Prostate gland (tissue), 2 donors: ENCODE measurements at regions not wholly inside any gene's neighbourhood (a gene's known extent, or its start where the extent isn't known, plus 50 kb on each side); places are given as distances from the start of the nearest gene placed in this dataset.
"Not testable (repeated sequence)": the region's sequence is repeated elsewhere in the genome, so short reads cannot be mapped to it uniquely, and the experiment has no call there.

Experiments used
- DNase-seq: peaks from one replicate; pipeline ENCODE4 v3.0.0-alpha.2; 2019; ENCODE audit warnings: low spot score
- H3K27ac ChIP-seq, 2 donors: fragments of 200-600 bp; sonication (generic); 2 replicates each; pipeline ENCODE4 v1.5.1; 2017 to 2019
- H3K27me3 ChIP-seq: fragments of 200-600 bp; sonication (generic); replicated peaks from 2 replicates; pipeline ENCODE4 v1.5.1; 2019; ENCODE audit not compliant: insufficient read depth
- H3K36me3 ChIP-seq, 2 donors: fragments of 200-600 bp; sonication (generic); 1 replicate in 1 of 2; 2 replicates in 1 of 2; pipeline versions ENCODE4 v1.5.1 to v1.8.1; 2017 to 2019
- H3K4me1 ChIP-seq: fragments of 200-600 bp; sonication (generic); replicated peaks from 2 replicates; pipeline ENCODE4 v1.5.1; 2019
- H3K4me3 ChIP-seq, 2 donors: fragments of 200-600 bp; sonication (generic); 2 replicates each; pipeline ENCODE4 v1.5.1; 2017 to 2019
- H3K9me3 ChIP-seq: fragments of 200-600 bp; sonication (generic); 2 replicates; pipeline ENCODE4 v1.5.1; 2017
- CTCF ChIP-seq, 4 experiments: fragments of 200-600 bp in 2 of 4; fragments of 450-650 bp in 2 of 4; sonication (generic) in 2 of 4; IDR thresholded peaks; 1 replicate in 3 of 4; 2 replicates in 1 of 4; pipeline ENCODE4 v1.5.1; 2016 to 2019; ENCODE audit warnings: antibody characterized with exemption in 4 of 4, mild to moderate bottlenecking in 2 of 4, moderate library complexity in 2 of 4
- POLR2A ChIP-seq: fragments of 450-650 bp; IDR thresholded peaks from one replicate; pipeline ENCODE4 v1.6.1; 2016; ENCODE audit warnings: antibody characterized with exemption, mild to moderate bottlenecking
- POLR2AphosphoS5 ChIP-seq: sonication (generic); formaldehyde crosslinking; IDR thresholded peaks from one replicate; pipeline ENCODE4 v1.6.1; 2017; ENCODE audit warnings: antibody characterized with exemption
- WGBS: methylation state at CpG from one replicate; pipeline ENCODE4 v1.1.5; 2018; 5-methylcytosine and 5-hydroxymethylcytosine counted together
- intact Hi-C: fragments of 100-400 bp; cut with DNase I; formaldehyde crosslinking; loops from one replicate; pipeline ENCODE4 v1.14.2; 2022

- H3K36me3 ChIP-seq = no peaks in the 10 kb centered on the region
- H3K4me3 ChIP-seq = no peak overlapping the region
- no peaks in the 10 kb centered on the region for H3K4me1 ChIP-seq
- H3K9me3 ChIP-seq = no peaks in the 10 kb centered on the region
- no peaks in the 10 kb centered on the region for H3K27me3 ChIP-seq
- TF ChIP-seq POLR2AphosphoS5 = no peak
- no peak for TF ChIP-seq CTCF (IDR thresholded peaks at IDR 0.05)
- no peak for TF ChIP-seq POLR2A
- no peak overlapping the region for H3K27ac ChIP-seq
- DNase-seq = no peak
- intact Hi-C loops = no loop called here
Observed at GRCh38 chr10:109668703-109669102, 254.6 kb downstream of the XPNPEP1 start.

GRCh38 chr10:109668154-109668665 is 255.1 kb downstream of the XPNPEP1 start:
- intact Hi-C loops = no loop called here
- TF ChIP-seq POLR2AphosphoS5 = no peak
- TF ChIP-seq CTCF (IDR thresholded peaks at IDR 0.05) = no peak
- TF ChIP-seq POLR2A = no peak

GRCh38 chr10:109665321-109665720 is 258.0 kb downstream of the XPNPEP1 start:
- no peak for DNase-seq
- 85% methylated on average over 2 of the region's 2 CpGs for WGBS
- Histone ChIP-seq H3K4me1 (no peaks in the 10 kb centered on the region), H3K27ac (no peak overlapping the region), H3K4me3 (no peak overlapping the region), H3K27me3 (no peaks in the 10 kb centered on the region), H3K9me3 (no peaks in the 10 kb centered on the region), H3K36me3 (no peaks in the 10 kb centered on the region)
- TF ChIP-seq POLR2A (no peak), CTCF (IDR thresholded peaks at IDR 0.05) (no peak), POLR2AphosphoS5 (no peak)
- intact Hi-C loops = no loop called here

More at GRCh38 chr10:109668154-109668665, 255.1 kb downstream of the XPNPEP1 start:
- no peaks in the 10 kb centered on the region for H3K9me3 ChIP-seq
- no peaks in the 10 kb centered on the region for H3K4me1 ChIP-seq
- no peak overlapping the region for H3K27ac ChIP-seq
- H3K36me3 ChIP-seq = no peaks in the 10 kb centered on the region
- H3K4me3 ChIP-seq = no peak overlapping the region
- no peaks in the 10 kb centered on the region for H3K27me3 ChIP-seq
- no peak for DNase-seq
- 57% methylated on average over 5 of the region's 5 CpGs for WGBS

- no peak for DNase-seq
- intact Hi-C loops = no loop called here
- no peak for TF ChIP-seq POLR2AphosphoS5
- no peak for TF ChIP-seq CTCF (IDR thresholded peaks at IDR 0.05)
- no peak for TF ChIP-seq POLR2A
Observed at GRCh38 chr10:109664554-109664953, 258.8 kb downstream of the XPNPEP1 start.

GRCh38 chr10:109663122-109663521 is 260.2 kb downstream of the XPNPEP1 start:
- no peak overlapping the region for H3K27ac ChIP-seq
- H3K4me3 ChIP-seq = no peak overlapping the region
- 80% methylated on average over 4 of the region's 6 CpGs for WGBS
- no peak for DNase-seq
- no peaks in the 10 kb centered on the region for H3K27me3 ChIP-seq
- no peaks in the 10 kb centered on the region for H3K36me3 ChIP-seq
- intact Hi-C loops = no loop called here
- TF ChIP-seq POLR2AphosphoS5 (no peak), POLR2A (no peak), CTCF (IDR thresholded peaks at IDR 0.05) (no peak)
- no peaks in the 10 kb centered on the region for H3K4me1 ChIP-seq
- H3K9me3 ChIP-seq = no peaks in the 10 kb centered on the region

More at GRCh38 chr10:109664554-109664953, 258.8 kb downstream of the XPNPEP1 start:
- no peaks in the 10 kb centered on the region for H3K9me3 ChIP-seq
- H3K36me3 ChIP-seq = no peaks in the 10 kb centered on the region
- no peaks in the 10 kb centered on the region for H3K27me3 ChIP-seq
- no peak overlapping the region for H3K27ac ChIP-seq
- H3K4me1 ChIP-seq = no peaks in the 10 kb centered on the region
- no peak overlapping the region for H3K4me3 ChIP-seq
- WGBS = 93% methylated on average over 4 of the region's 4 CpGs

GRCh38 chr10:109652612-109653011 is 270.7 kb downstream of the XPNPEP1 start:
- H3K36me3 ChIP-seq, intact Hi-C loops, H3K4me3 ChIP-seq, H3K27ac ChIP-seq, H3K9me3 ChIP-seq, H3K27me3 ChIP-seq, H3K4me1 ChIP-seq, DNase-seq: not testable (repeated sequence)
- 80% methylated on average over 12 of the region's 12 CpGs for WGBS
